ENCODE measurements at regions not wholly inside any gene's neighbourhood (a gene's known extent, or its start where the extent isn't known, plus 50 kb on each side); places are given as distances from the start of the nearest gene placed in this dataset.
"Not testable (repeated sequence)": the region's sequence is repeated elsewhere in the genome, so short reads cannot be mapped to it uniquely, and the experiment has no call there.

GRCh38 chr10:37474645-37475044 lies 349.2 kb downstream of the ANKRD30A start:
- DNase-seq (ENCODE audit: low spot score), result no peak

GRCh38 chr10:37473906-37474305 lies 348.5 kb downstream of the ANKRD30A start:
- DNase-seq (ENCODE audit: low spot score), result no peak

DNA sequence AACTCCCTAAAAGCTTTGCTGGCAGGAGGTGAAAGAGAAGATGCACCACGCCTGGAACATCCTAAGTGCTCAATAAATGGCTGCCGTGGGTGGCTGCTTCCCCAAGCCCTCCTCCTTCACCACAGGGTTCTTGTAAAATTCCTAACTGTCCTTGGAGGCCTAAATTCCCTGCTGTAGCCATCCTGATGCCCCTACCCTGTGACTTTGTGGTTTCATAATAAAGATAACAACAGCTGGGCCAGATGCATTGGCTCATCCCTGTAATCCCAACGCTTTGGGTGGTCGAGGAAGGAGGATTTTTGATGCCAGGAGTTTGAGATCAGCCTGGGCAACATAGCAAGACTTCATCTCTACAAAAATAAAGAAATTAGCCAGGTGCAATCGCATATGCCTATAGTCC lies 341.8 kb downstream of the ANKRD30A start:
- no peak for DNase-seq (ENCODE audit: low spot score)

GRCh38 chr10:37456456-37456855 lies 331.1 kb downstream of the ANKRD30A start:
- DNase-seq (ENCODE audit: low spot score), result no peak

GRCh38 chr10:37448161-37448560 lies 322.8 kb downstream of the ANKRD30A start:
- DNase-seq (ENCODE audit: low spot score), result no peak

- no peak for DNase-seq (ENCODE audit: low spot score)
Measured at GRCh38 chr10:37442882-37443281, 317.5 kb downstream of the ANKRD30A start.

DNA sequence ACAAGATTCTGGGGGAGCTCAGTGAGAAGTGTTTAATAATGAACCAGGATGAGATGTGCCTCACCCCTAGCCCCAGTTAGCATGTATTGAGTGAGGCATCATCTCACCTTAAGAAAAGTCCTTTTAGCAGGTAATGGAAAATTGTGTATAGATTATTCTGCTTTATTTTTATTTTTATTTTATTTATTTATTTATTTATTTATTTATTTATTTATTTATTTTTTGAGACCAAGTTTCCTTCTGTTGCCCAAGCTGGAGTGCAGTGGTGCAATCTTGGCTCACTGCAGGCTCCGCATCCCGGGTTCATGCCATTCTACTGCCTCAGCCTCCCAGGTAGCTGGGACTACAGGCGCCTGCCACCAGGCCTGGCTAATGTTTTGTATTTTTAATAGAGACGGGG lies 315.8 kb downstream of the ANKRD30A start:
- DNase-seq (ENCODE audit: low spot score), result not testable (repeated sequence)

DNA sequence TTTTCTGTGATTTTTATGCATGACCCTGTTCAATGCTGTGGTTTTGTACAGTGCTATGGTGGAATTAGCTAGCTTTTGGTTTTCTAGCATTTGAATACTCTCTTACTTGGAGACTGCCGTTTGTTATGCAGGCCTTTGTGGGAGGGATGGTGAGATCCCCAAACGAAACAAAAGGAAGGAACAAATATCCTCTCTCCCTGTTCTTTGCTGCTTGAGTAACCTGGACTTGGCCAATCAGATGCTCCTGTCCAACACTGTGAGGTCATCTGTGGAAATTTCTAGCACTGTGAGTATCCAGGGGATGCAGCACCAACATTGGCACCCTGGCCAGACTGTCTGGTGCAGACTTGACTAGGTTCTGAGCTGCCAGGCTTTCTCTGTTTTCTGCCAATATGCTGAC lies 314.4 kb downstream of the ANKRD30A start:
- DNase-seq (ENCODE audit: low spot score), result no peak

GRCh38 chr10:37436357-37436756 lies 311.0 kb downstream of the ANKRD30A start:
- DNase-seq (ENCODE audit: low spot score), result no peak

- no peak for DNase-seq (ENCODE audit: low spot score)
Measured at GRCh38 chr10:37434091-37434490, 308.7 kb downstream of the ANKRD30A start.
